GM21576 (cell line): ENCODE measurements at regions not wholly inside any gene's neighbourhood (a gene's known extent, or its start where the extent isn't known, plus 50 kb on each side); places are given as distances from the start of the nearest gene placed in this dataset.

Experiments used
- ATAC-seq: cut with Tn5 transposase; IDR thresholded peaks from one replicate; pipeline ENCODE4 v1.9.1; 2021; ENCODE audit warnings: mild to moderate bottlenecking, moderate library complexity; ENCODE audit not compliant: unreplicated experiment

GRCh38 chr2:220915092-220915623 is 656.9 kb downstream of the EPHA4 start:
- ATAC-seq, result no peak

GRCh38 chr2:220916931-220917330 is 655.2 kb downstream of the EPHA4 start:
- no peak for ATAC-seq

GRCh38 chr2:220930271-220931076 is 641.6 kb downstream of the EPHA4 start:
- ATAC-seq, result no peak

GRCh38 chr2:220931491-220931890 is 640.6 kb downstream of the EPHA4 start:
- no peak for ATAC-seq

GRCh38 chr2:220932041-220932440 is 640.1 kb downstream of the EPHA4 start:
- ATAC-seq, result no peak

- no peak for ATAC-seq
These were observed 636.2 kb downstream of the EPHA4 start for GRCh38 chr2:220935789-220936321.

- ATAC-seq, result no peak
These were observed 635.4 kb downstream of the EPHA4 start for GRCh38 chr2:220936641-220937197.

GRCh38 chr2:220937245-220937644 is 634.9 kb downstream of the EPHA4 start:
- no peak for ATAC-seq

- no peak for ATAC-seq
These were observed 631.5 kb downstream of the EPHA4 start for GRCh38 chr2:220940646-220941045.

- no peak for ATAC-seq
These were observed 630.4 kb downstream of the EPHA4 start for GRCh38 chr2:220941683-220942082.

GRCh38 chr2:220946552-220946951 is 625.6 kb downstream of the EPHA4 start:
- no peak for ATAC-seq

GRCh38 chr2:220948579-220948978 is 623.5 kb downstream of the EPHA4 start:
- ATAC-seq, result no peak

GRCh38 chr2:220949466-220949865 is 622.6 kb downstream of the EPHA4 start:
- no peak for ATAC-seq

- no peak for ATAC-seq
These were observed 616.3 kb downstream of the EPHA4 start for GRCh38 chr2:220955776-220956175.

- no peak for ATAC-seq
These were observed 615.7 kb downstream of the EPHA4 start for GRCh38 chr2:220956429-220956828.

GRCh38 chr2:220959391-220959802 is 612.7 kb downstream of the EPHA4 start:
- no peak for ATAC-seq

- no peak for ATAC-seq
These were observed 610.8 kb downstream of the EPHA4 start for GRCh38 chr2:220961143-220961860.

- ATAC-seq, result no peak
These were observed 609.5 kb downstream of the EPHA4 start for GRCh38 chr2:220962556-220962955.

GRCh38 chr2:220963076-220963475 is 609.0 kb downstream of the EPHA4 start:
- ATAC-seq, result no peak

- no peak for ATAC-seq
These were observed 608.2 kb downstream of the EPHA4 start for GRCh38 chr2:220963930-220964329.

- no peak for ATAC-seq
These were observed 605.5 kb downstream of the EPHA4 start for GRCh38 chr2:220966636-220967035.
